A172 (cell line): ENCODE measurements at regions not wholly inside any gene's neighbourhood (a gene's known extent, or its start where the extent isn't known, plus 50 kb on each side); places are given as distances from the start of the nearest gene placed in this dataset.
A peak's percentile ranks its signal among the peaks of the same experiment; 100 is the strongest.

ENCODE experiments used
- DNase-seq: peaks from one replicate; pipeline ENCODE4 v3.0.0-alpha.2; 2015; ENCODE audit warnings: low spot score

DNA sequence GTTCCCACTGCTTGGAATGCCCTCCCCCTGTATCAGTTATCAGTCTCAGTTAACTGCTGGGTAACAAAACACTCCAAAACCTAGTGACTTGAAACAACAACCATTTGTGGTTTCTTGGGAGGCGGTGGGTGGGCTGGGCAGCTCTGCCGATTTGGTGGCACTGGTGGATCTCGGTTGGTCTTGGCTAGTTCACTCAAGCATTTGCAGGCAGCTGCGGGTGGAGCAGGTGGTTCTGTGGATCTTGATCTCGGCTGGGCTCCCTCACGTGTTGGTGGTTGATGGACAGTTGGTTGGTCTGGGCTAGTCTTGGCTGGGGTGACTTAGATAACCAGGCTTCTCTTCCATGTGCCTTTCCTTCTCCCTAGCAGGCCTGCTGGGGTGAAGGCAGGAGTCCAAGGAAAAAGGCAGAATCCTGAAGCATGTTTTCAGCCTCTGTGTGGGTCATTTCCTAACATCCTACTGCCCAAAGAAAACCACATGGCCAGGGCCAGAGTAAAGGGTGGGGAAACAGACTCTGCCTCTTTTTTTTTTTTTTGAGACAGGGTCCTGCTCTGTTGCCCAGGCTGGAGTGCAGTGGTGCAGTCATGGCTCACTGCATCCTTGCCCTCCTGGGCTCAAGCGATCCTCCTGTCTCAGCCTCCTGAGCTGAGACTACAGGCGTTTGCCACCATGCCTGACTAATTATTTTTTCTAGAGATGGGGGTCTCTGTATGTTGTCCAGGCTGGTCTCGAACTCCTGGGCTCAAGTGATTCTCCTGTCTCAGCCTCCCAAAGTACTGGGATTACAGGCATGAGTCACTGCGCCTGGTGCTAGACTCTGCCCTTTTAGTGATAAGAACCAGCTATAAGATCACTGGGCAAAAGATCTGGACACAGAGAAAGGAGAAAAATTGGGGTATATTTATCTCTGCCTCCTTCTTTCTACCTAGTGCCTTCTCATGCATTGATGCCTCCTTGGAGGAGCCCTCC, 183.7 kb downstream of the RGS3 start:
- no peak for DNase-seq

GRCh38 chr9:113648048-113648447, 184.5 kb downstream of the RGS3 start:
- DNase-seq: no peak

- DNase-seq: no peak
Measured at GRCh38 chr9:113648586-113648985, 185.1 kb downstream of the RGS3 start.

DNA sequence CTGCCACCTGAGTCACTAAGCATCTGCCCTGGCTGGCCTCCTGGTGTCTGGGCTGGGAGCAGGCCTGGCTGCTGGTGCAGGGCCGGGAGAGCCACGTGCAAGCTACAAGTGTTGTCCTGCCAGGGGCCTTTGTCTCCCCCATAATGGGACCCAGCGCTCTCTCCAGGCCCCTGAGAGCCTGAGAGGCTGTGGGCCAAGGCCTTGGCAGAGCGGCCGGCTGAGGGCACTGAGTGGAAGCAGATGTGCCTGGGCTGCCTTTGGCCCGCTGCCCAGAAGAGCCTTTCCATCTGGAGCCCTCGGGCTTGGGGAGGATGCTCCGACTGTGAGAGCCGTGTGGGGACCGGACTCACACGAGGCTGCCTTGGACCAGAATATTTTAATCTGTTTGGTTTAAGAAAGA, 185.5 kb downstream of the RGS3 start:
- DNase-seq: no peak

GRCh38 chr9:113649855-113650206, 186.3 kb downstream of the RGS3 start:
- no peak for DNase-seq

DNA sequence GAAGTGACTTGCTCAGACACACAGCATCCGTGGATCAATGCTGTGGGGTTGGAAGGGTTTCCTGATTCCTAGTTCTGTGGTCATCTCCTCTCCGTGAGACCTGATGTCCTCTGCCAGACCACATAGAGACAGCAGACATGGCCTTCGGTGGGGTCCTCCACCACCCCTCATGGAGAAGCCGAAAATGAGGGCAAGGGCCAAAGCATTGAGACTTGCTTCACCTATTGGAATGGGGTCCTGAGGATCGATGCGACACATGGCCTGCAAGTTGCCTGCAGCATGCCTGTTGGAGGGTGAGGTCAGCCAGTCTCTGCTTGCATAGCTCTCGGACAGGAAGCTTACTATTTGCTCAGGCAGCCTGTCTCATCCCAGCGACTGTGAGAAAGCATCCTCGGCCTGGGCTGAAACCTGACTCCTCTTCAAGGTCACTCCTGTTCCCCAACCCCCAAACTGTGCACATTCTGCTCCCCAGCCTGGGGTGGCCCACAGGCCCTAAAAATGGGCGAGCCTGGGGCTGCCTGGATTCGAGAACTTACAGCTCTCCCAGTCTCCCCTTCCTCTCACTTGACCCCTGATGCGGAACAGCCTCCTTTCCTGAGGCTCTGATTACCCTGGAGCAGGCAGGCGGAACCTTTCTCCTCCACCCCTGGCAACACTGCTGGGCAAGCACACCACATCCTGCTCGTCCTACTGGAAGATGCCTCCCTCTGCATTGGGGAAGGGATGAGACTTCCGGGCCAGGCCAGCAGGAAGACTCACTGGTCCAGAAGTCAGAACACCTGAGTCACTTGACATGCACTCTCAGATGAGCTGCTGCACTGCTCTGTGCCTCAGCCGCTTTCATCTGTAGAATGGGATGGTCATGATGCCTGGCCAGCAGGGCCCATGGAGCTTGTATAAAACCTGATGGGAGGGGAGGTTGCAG, 186.9 kb downstream of the RGS3 start:
- peak; percentile 66 for DNase-seq

- DNase-seq: no peak
Measured at GRCh38 chr9:113651896-113652295, 188.4 kb downstream of the RGS3 start.

GRCh38 chr9:113652355-113653152, 189.0 kb downstream of the RGS3 start:
- no peak for DNase-seq

DNA sequence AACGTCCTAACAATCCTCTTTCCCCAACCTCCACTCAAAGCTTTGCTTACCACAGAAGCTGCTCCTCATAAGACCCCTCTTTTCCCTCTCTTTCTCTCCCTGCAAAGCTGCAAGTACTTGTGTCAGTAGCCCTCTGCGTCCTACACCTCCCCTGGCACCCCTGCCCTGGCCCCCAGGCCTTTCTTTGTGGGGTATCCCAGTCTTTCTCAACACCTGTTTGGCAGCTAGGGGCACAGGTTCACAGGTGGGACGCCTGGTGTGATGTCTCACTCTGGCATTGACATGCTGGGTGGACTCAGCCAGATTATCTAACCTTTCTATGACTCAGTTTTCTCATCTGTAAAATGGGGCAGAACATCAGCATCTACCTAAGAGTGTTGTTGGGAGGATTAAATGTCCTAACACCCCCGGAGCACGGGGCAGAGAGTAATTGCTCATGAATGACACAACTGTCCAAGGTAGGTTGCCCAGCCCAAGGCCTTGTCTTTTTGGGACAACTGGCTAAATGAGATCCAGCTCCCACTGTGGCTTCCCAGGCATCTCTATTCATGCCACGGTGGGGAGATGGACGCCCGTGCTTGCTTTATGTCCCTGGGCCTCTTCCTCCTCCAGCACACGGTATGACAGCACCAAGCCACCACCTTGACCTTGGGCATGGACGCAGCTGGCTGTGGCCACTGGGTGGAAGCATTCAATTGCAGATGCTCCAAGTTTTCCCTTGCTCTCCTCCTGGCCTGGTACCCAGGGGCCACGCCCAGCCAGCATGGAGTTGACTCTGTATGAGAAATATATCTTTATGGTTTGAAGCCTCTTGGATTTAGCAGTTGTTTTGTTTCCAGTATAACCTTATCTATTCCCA, 190.4 kb downstream of the RGS3 start:
- no peak for DNase-seq

GRCh38 chr9:113654605-113655428, 191.3 kb downstream of the RGS3 start:
- DNase-seq: no peak

DNA sequence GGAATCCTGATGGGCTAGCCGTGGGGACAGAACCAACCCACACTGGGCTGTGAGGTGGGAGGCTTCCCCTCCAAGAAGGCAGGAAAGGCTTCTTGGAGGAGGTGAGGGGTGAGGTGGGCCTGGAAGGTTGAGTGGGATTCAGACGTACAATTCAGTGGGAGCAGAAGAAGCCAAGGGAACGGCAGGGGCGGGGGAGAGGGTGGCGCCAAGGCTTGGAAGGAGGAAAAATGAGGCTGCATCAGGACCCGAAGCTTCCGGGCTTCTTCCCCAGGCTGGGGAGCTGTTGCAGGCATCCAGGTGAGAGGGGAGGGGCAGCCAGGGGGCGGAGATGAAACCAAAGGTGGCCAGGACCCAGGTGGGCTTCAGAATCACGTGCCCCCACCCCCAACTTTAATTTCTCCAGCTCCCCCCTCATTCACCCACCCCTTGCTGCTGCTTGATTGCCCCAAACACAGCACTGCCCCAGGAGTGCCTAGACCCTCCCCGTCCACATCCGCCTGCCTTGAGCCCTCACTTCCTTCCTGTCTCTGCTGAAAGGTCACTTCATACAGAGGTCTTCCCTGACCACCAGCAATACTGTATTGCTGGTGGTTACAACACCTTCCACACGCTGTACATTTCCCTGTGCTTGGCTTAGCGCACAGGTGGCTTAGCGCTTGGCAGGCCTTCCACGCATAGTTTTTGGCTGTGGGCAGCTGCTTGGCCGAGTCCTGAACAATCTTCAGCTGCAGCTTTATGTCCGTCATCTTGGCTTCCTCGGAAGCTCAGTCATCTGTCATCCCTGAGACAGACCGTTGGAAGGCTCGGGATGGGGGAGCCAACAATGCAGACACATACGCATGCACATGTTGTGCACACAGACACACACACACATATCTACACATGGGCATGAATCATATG, 193.5 kb downstream of the RGS3 start:
- DNase-seq: no peak

- DNase-seq: peak; percentile 89
Measured at GRCh38 chr9:113657765-113658544, 194.4 kb downstream of the RGS3 start.

DNA sequence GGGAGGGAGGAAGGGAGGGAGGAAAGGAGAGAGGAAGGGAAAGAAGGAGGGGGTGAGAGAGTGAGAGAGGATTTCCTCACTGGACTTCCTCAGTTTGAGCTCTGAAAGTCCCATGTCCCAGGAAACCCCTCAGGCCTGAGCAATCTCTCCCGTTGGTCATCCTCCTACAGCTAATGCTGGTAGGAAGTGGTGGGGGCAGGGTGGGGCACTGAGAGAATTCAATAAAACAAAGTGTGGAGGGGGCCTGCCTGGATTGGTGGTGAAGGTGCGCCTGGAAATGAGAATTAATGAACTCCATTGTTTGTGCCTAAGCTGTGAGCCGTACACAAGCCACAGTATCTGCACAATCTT, 195.0 kb downstream of the RGS3 start:
- DNase-seq: no peak

- DNase-seq: no peak
Measured at GRCh38 chr9:113659039-113659438, 195.5 kb downstream of the RGS3 start.

GRCh38 chr9:113659740-113660139, 196.2 kb downstream of the RGS3 start:
- DNase-seq: no peak

- DNase-seq: no peak
Measured at GRCh38 chr9:113660196-113660595, 196.7 kb downstream of the RGS3 start.

DNA sequence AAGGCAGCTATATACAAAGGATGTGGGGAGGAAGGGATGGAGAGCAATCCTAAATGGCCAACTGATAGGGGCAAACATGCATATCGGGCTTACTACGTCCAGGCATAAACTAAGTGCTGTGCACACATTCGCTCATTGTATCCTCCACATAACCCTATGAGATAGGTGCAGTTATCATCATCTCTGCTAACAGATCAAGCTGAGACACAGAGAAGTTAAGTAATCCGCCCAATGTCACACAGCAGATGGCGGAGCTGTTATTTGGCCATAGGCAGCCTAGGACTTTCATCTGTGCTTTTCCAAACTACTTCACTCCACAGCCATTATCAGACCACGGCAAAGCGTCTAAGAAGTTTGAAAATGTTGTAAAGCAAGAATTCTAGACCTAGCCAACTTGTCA, 197.5 kb downstream of the RGS3 start:
- no peak for DNase-seq

- no peak for DNase-seq
Measured at GRCh38 chr9:113664181-113664875, 200.8 kb downstream of the RGS3 start.
